Panc1 (cell line): ENCODE measurements at regions not wholly inside any gene's neighbourhood (a gene's known extent, or its start where the extent isn't known, plus 50 kb on each side); places are given as distances from the start of the nearest gene placed in this dataset.

Source experiments
- CTCF ChIP-seq: fragments of 450-650 bp; IDR thresholded peaks from 2 replicates; pipeline ENCODE4 v1.5.1; 2017; ENCODE audit warnings: mild to moderate bottlenecking
- POLR2AphosphoS5 ChIP-seq: IDR thresholded peaks from 2 replicates; pipeline ENCODE4 v1.6.1; 2012; ENCODE audit warnings: mild to moderate bottlenecking, low read depth, low read length, moderate library complexity
- REST ChIP-seq, 2 experiments: IDR thresholded peaks; 2 replicates each; pipeline ENCODE4 v1.6.1; 2011 to 2012; ENCODE audit warnings: low read depth in 2 of 2, control low read depth in 1 of 2, low read length in 1 of 2, mild to moderate bottlenecking in 1 of 2, moderate library complexity in 1 of 2; ENCODE audit not compliant: insufficient read depth in 1 of 2
- SIN3A ChIP-seq: IDR thresholded peaks from 2 replicates; pipeline ENCODE4 v1.6.1; 2012; ENCODE audit warnings: low read depth, mild to moderate bottlenecking, low read length, moderate library complexity, borderline replicate concordance; ENCODE audit not compliant: insufficient read depth

DNA sequence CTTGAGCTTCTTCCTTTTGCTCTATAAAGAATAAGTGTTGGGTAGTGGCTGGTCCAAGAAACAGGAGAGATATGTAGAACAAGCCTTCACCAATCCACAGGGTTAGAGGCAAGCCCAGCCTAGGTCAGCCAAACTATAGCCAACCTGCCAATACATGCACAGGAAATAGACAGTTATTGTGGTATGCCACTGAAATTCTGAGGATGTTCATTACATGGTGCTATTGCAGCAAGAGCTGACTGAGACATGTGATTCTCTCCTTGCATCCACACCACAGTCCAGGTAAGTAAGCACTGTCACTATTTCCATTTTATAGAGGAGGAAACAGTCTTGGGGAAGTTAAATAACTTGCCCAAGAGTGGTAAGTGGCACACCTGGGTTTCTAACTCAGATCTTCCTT lies 268.1 kb downstream of the NPIPA8 start:
- TF ChIP-seq POLR2AphosphoS5 = no peak
- no peak for TF ChIP-seq SIN3A
- no peak for TF ChIP-seq CTCF
- TF ChIP-seq REST (IDR thresholded peaks at IDR 0.05; ENCODE audit: insufficient read depth in 1 of 2, low read depth in 2 of 2, low read length in 1 of 2) = no peak
